GM23248 (cell line): ENCODE measurements at regions not wholly inside any gene's neighbourhood (a gene's known extent, or its start where the extent isn't known, plus 50 kb on each side); places are given as distances from the start of the nearest gene placed in this dataset.

Experiments
- EZH2 ChIP-seq: fragments of 200-600 bp; sonication (generic); IDR thresholded peaks from 2 replicates; pipeline ENCODE4 v1.6.1; 2018; ENCODE audit warnings: antibody characterized with exemption, mild to moderate bottlenecking; ENCODE audit not compliant: insufficient read depth, poor library complexity, severe bottlenecking
- EZH2phosphoT487 ChIP-seq: fragments of 200-600 bp; sonication (generic); IDR thresholded peaks from 2 replicates; pipeline ENCODE4 v1.6.1; 2018; ENCODE audit warnings: antibody characterized with exemption, moderate library complexity, mild to moderate bottlenecking, low read depth; ENCODE audit not compliant: insufficient read depth

DNA sequence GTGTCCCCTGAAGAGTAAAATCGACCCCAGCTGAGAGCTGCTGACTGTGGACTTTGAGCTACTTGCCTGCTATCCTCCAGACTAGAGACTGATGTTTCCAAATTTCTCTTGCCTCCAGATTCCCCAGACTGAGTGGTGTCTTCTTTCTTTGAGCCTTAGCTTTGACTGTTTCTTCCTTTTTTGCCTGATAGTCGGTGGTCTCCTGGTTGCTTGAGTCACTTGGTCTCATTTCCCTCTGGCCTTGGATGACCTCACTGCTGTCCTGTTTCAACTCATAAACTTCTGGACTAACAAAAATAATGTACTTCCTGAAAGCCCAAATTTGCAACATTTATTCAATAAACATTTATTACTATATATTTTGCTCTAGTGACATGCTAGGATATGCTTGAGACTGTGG, 52.9 kb upstream of the DIPK1A start:
- TF ChIP-seq EZH2 (no peak), EZH2phosphoT487 (no peak)
